Hematopoietic multipotent progenitor cell treated with erythropoietin and hydrocortisone succinate and interleukin-3 and kit ligand, for 17 days (in vitro differentiated cells): ENCODE measurements at regions not wholly inside any gene's neighbourhood (a gene's known extent, or its start where the extent isn't known, plus 50 kb on each side); places are given as distances from the start of the nearest gene placed in this dataset.

ENCODE experiments used
- DNase-seq: peaks from one replicate; pipeline ENCODE4 v3.0.0-alpha.2; 2015; ENCODE audit warnings: low spot score

- DNase-seq: no peak
Measured at GRCh38 chr4:173839865-173840264, 309.8 kb upstream of the HAND2 start.

- DNase-seq: no peak
Measured at GRCh38 chr4:173837517-173837916, 307.5 kb upstream of the HAND2 start.

DNA sequence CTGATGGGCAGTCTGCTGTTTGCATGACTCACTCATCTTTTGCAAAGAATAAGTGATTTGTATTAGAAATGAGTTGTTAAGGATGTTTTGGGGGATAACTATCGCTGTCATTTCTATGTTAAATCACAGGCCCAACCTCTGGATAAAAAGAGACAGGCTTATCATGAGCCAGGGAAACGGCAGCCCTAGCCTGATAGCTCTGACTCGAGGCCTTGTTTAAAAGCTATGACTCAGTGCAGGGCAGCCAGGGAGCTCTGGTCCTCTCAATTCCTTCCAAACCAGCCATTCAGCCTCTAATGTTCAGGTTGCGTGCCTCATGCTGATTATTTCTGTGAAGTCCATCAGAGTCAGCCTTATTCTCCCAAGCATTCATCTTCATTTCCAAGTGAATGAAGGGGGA, 305.9 kb upstream of the HAND2 start:
- no peak for DNase-seq

- DNase-seq: no peak
Measured at GRCh38 chr4:173834151-173834550, 304.1 kb upstream of the HAND2 start.

GRCh38 chr4:173829565-173829964, 299.5 kb upstream of the HAND2 start:
- no peak for DNase-seq

DNA sequence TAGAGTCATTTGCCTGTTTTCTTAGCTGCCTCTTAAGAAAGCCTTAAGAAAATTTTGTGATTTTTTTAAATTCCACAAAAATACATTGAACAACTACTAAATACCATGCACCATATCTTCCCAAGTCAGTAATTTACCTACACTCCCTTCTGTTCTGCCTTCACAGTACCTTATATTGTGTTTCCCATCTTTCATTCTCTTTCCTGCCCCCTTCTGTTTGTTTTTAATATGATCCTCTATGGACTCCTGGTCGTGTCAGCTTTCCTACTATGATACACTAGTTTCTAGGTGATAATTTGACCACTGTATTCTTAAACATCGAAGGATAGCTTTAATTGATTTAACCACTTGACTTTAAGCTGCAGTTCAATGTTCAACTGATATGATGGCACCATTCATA, 297.7 kb upstream of the HAND2 start:
- no peak for DNase-seq

DNA sequence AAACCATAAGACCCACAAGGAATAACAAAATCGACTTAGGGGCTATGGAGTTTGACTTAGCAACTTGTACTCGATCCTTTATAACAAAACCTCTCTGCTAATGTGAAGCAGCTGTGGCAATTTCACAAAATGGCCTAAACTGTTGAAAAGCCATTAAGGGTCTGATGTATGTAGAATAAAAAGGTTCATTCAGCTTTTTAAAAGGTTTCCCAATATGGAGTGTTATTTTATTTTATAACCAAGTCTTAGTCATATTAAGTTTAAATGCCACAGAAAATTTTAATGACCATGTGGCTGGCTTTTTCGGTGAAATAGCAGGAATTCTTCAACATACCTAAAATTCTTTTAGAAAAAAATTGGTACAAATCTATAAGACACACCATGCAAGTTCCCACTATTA, 291.8 kb upstream of the HAND2 start:
- DNase-seq: no peak

GRCh38 chr4:173821036-173821435, 291.0 kb upstream of the HAND2 start:
- no peak for DNase-seq

GRCh38 chr4:173807347-173807746, 277.3 kb upstream of the HAND2 start:
- no peak for DNase-seq

DNA sequence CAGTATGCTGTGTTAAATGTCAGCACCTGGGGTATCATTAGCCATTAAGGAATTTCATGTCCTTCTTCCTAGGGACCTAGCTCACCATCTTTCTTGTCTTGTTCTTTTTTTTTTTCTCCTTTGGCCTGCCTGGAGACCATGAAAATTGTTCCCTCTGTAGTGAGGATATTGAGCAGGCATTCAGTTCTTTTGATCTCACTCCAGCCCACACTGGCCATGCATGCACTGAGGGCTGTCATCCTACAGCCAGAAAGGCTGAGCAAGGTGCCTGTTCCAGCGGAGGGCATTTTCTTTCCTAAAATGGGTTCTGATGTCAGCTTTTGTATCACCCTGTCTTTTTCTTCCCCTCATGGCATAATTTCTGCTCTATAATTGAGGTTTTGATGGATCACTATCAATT, 275.9 kb upstream of the HAND2 start:
- DNase-seq: no peak

DNA sequence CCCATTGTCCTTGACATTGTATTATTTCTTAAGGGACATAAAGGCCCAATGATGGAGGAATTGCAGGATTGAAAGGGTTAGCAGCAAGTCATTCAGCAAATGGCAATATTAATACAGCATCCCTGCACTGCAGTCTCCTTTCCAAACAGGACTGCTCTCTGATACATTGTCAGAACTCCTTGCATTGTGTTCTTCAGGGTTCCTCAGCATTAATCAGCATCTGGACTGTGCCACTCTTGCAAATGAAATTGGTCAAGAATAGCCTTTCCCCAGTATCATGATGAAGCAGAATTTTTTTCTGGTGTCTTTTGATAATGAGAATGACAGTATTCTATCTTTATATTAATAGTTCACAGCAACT, 272.6 kb upstream of the HAND2 start:
- DNase-seq: no peak

- no peak for DNase-seq
Measured at GRCh38 chr4:173801876-173802661, 272.0 kb upstream of the HAND2 start.

- DNase-seq: no peak
Measured at GRCh38 chr4:173801361-173801760, 271.3 kb upstream of the HAND2 start.

- no peak for DNase-seq
Measured at GRCh38 chr4:173797296-173797695, 267.3 kb upstream of the HAND2 start.

DNA sequence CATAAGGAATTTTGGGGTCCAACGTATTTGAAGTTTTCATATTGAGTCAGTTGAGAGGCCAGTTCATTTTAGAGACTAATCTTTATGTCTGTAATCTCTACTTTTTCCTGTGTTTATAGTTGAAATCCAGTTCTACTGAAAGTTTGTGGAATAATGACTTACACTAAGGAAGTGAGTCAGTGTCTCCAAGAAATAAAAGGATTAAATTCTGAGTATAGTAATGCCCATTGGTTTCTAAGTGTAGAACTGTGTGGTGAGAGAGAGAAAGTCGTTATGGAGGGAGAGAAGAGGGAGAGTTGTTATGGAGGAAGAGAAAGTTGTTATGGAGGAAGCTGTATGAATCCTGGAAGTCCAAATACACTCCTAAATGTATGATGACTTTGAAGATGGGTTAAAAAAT, 264.6 kb upstream of the HAND2 start:
- DNase-seq: no peak

DNA sequence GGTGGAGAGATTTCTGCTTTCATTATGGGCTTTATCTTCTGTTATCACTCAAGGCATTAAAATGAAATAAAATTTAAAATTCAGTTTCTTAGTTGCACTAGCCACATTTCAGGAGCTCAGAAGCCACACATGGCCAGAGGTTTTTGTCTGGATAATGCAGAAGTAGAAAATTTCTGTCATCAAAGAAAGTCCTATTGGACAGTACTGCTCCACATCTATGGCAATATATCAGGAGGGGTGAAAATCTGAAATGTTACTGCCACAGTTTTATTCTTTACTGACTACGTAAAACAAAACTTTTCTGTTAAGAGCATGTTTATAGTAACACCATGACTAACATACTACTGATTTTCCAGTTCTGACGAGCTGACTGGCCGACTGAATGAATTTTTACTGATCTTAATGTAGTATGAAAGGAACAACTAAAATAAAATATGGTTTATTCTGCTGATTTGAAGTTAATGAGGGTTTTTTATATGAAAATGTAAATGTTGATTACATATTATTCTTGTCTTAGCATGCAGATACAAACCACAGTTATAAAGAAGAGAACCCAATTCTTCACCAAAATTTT, 264.0 kb upstream of the HAND2 start:
- DNase-seq: no peak

DNA sequence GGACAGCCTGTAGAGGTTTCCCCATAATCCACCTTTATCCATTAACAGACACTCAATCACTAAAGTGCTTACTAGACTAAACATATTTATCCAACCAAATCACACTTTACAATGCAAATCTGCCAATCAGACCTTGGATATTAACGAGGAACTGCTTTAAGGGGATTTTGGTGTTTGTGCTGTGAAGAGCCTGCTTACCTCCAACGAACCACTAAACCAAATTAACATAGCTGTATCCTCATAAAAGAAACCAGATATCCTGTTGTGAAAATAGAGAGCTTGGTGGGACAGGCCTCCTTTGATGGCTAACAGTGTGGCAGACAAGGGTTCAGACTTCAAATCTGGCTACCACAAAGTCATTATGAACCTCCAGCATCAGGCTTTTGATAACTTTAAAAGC, 252.6 kb upstream of the HAND2 start:
- no peak for DNase-seq

- no peak for DNase-seq
Measured at GRCh38 chr4:173777921-173778320, 247.9 kb upstream of the HAND2 start.

- DNase-seq: no peak
Measured at GRCh38 chr4:173777421-173777820, 247.4 kb upstream of the HAND2 start.

GRCh38 chr4:173769568-173769967, 239.5 kb upstream of the HAND2 start:
- no peak for DNase-seq

DNA sequence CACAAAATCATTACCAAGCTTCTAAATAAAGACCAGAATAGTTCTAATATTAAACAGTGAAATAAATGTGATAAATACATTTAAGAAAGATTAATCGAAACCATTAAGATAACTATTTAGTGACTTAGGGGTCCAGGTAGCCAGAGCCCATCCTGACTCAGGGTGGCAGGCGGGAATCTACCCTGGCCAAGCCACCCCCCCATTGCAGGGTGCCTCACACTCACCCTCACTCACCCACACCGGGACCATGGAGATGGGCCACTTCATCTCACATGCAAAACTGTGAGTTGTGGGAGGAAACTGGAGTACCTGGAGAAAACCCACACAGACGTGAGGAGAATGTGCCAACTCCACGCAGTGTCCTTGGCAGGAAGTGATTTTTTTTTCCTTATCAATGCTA, 237.6 kb upstream of the HAND2 start:
- no peak for DNase-seq

DNA sequence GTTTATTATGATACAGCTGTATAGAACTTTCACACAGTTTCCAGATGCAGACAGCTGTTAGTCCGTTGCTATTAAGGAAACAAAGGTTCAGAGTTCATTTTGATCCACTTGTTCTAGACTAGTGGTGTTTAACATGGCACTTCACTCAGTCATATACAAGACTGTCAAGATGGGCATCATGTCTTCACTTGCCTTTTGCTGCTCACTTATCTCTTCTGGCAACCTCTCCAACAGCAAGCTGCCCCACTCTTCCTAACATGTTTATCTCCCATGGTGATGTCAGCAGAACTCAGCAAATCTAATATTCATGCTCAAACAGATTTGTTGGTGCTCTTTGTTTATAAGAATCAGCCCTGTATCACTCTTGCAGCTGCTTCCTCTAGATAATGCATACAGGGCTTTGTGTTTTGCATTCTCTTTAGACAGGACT, 236.2 kb upstream of the HAND2 start:
- DNase-seq: no peak

DNA sequence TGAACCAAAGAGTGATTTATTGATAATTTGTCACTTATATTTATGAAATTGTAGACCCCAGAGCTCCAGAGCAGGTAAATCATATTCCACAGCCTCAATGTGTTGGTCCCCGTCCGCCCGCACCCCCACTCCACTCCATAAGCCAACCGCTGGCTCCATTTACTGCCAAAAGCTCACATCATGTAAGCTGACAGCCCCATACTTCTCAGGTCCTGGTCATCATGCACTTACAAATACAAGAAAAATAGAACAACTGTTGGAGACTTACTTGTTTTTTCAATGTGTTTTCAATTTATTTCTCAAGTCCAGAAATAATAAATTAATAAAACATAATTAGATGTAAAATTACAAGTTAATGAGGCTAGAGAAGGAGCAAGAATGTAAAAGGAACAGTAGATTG, 235.7 kb upstream of the HAND2 start:
- DNase-seq: no peak

- no peak for DNase-seq
Measured at GRCh38 chr4:173763389-173763788, 233.4 kb upstream of the HAND2 start.
